K562 (cell line): ENCODE measurements at regions not wholly inside any gene's neighbourhood (a gene's known extent, or its start where the extent isn't known, plus 50 kb on each side); places are given as distances from the start of the nearest gene placed in this dataset.

Experiments
- ATAC-seq: fragments of 200-7000 bp; cut with Tn5 transposase; 3 replicates; pipeline ENCODE4 v1.9.1; 2020; ENCODE audit warnings: moderate library complexity
- BruUV-seq: library from RNA; stranded (reverse); fragments of 400-500 nt; replicated peaks from 2 replicates; lab custom pipeline; 2021; lab: Mats Ljungman, UMichigan
- CTCF ChIA-PET: fragments of 300-600 bp; formaldehyde crosslinking; extraction: SDS; loops from one replicate; lab custom pipeline; 2021; ENCODE audit warnings: low intra/inter-chr PET ratio; lab: Yijun Ruan, JAX
- POLR2A ChIA-PET: fragments of 300-600, 350-650 bp; sonication (Branson Sonifier 250); formaldehyde crosslinking; extraction: SDS; loops from one replicate; lab custom pipeline; 2021; ENCODE audit warnings: antibody characterized with exemption, inconsistent platforms; lab: Yijun Ruan, JAX
- DNase-seq, 4 experiments: peaks; one replicate each; pipeline versions ENCODE4 v3.0.0 to v3.0.0-alpha.2; 2011 to 2018; ENCODE audit warnings: low spot score in 3 of 4, mixed read lengths in 3 of 4; ENCODE audit errors: extremely low read depth in 1 of 4
- FAIRE-seq: peaks from 2 replicates; lab custom pipeline; 2011; peaks lifted over from hg19 to GRCh38; lab: Jason Lieb, UNC
- H2AFZ ChIP-seq: 2 replicates; pipeline ENCODE4 v1.6.0; 2011; ENCODE audit warnings: low read depth, low read length, control low read depth, inconsistent platforms
- H3K27ac ChIP-seq: fragments of 200-600 bp; 3 replicates; pipeline ENCODE4 v1.8.0; 2011; ENCODE audit warnings: low read depth, mild to moderate bottlenecking, control low read depth, inconsistent platforms, low read length, moderate library complexity, mixed read lengths; ENCODE audit errors: extremely low read depth
- H3K27me3 ChIP-seq, 2 experiments: fragments of 300-600 bp in 1 of 2; 2 replicates in 1 of 2; 3 replicates in 1 of 2; pipeline versions ENCODE4 v1.6.0 to v1.8.0; 2011; ENCODE audit warnings: inconsistent platforms in 2 of 2, low read length in 2 of 2, mild to moderate bottlenecking in 1 of 2, mixed read lengths in 1 of 2, moderate library complexity in 1 of 2; ENCODE audit not compliant: control insufficient read depth in 2 of 2, insufficient read depth in 2 of 2
- H3K36me3 ChIP-seq: fragments of 300-600 bp; 3 replicates; pipeline ENCODE4 v1.8.0; 2011; ENCODE audit warnings: mild to moderate bottlenecking, low read length, inconsistent platforms; ENCODE audit not compliant: control insufficient read depth, insufficient read depth
- H3K4me1 ChIP-seq, 2 experiments: fragments of 200-600 bp in 1 of 2; replicated peaks in 1 of 2; 2 replicates in 1 of 2; 3 replicates in 1 of 2; pipeline versions ENCODE4 v1.5.1 to v1.8.0; 2011; ENCODE audit warnings: inconsistent platforms in 2 of 2, low read length in 2 of 2, mild to moderate bottlenecking in 1 of 2, mixed read lengths in 1 of 2, moderate library complexity in 1 of 2; ENCODE audit not compliant: control insufficient read depth in 2 of 2, insufficient read depth in 2 of 2
- H3K4me2 ChIP-seq: 2 replicates; pipeline ENCODE4 v1.6.1; 2011; ENCODE audit warnings: low read length, control low read depth, inconsistent platforms, mixed read lengths; ENCODE audit not compliant: insufficient read depth
- H3K4me3 ChIP-seq: fragments of 200-600 bp; sonication (generic), shearing (Covaris generic); 2 replicates; pipeline ENCODE4 v1.5.1; 2016; ENCODE audit warnings: control low read depth, inconsistent platforms
- H3K79me2 ChIP-seq: fragments of 200-600 bp; 3 replicates; pipeline ENCODE4 v1.8.0; 2011; ENCODE audit warnings: low read length, inconsistent platforms; ENCODE audit not compliant: control insufficient read depth, insufficient read depth
- H3K9ac ChIP-seq, 2 experiments: 2 replicates each; pipeline versions ENCODE4 v1.6.0 to v1.6.1; 2011; ENCODE audit warnings: low read depth in 2 of 2, low read length in 2 of 2, control low read depth in 1 of 2, inconsistent platforms in 1 of 2, mild to moderate bottlenecking in 1 of 2, mixed read lengths in 1 of 2; ENCODE audit not compliant: insufficient read depth in 1 of 2
- H3K9me1 ChIP-seq: one replicate; pipeline ENCODE4 v1.6.0; 2011; ENCODE audit warnings: inconsistent platforms, mild to moderate bottlenecking, low read length, moderate library complexity; ENCODE audit not compliant: control insufficient read depth, insufficient read depth
- H3K9me3 ChIP-seq: replicated peaks from 2 replicates; pipeline ENCODE4 v1.5.1; 2011; ENCODE audit warnings: low read depth, low read length, inconsistent platforms; ENCODE audit not compliant: control insufficient read depth, insufficient read depth
- H4K20me1 ChIP-seq: replicated peaks from 2 replicates; pipeline ENCODE4 v1.6.1; 2011; ENCODE audit warnings: low read length, inconsistent platforms, mixed read lengths; ENCODE audit not compliant: control insufficient read depth, insufficient read depth
- CXXC5 ChIP-seq: fragments of 250-450 bp; sonication (Bioruptor Pico); IDR thresholded peaks from 2 replicates; pipeline ENCODE4 v1.8.0; 2022; ENCODE audit warnings: inconsistent platforms, mild to moderate bottlenecking, moderate library complexity
- KLF1 ChIP-seq: fragments of 450-650 bp; IDR thresholded peaks from 2 replicates; pipeline ENCODE4 v1.6.1; 2016; ENCODE audit warnings: missing genetic modification characterization, missing compliant biosample characterization
- RCOR1 ChIP-seq, 2 experiments: IDR thresholded peaks; 2 replicates each; pipeline ENCODE4 v1.6.1; 2012; ENCODE audit warnings: low read depth in 2 of 2, low read length in 2 of 2, borderline replicate concordance in 1 of 2, improper control_type of control experiment in 1 of 2
- TSC22D4 ChIP-seq: fragments of 450-650 bp; IDR thresholded peaks from 2 replicates; pipeline ENCODE4 v1.6.1; 2016; ENCODE audit warnings: missing genetic modification characterization, missing biosample characterization, control low read depth
- ZNF134 ChIP-seq: fragments of 250-450 bp; sonication (Bioruptor Pico); conservative IDR thresholded peaks from 2 replicates; pipeline ENCODE4 v1.4.0; 2020
- ZNF586 ChIP-seq: fragments of 450-650 bp; formaldehyde crosslinking; conservative IDR thresholded peaks from 2 replicates; pipeline ENCODE4 v1.4.0; 2020; ENCODE audit warnings: mild to moderate bottlenecking, moderate library complexity
- ZNF699 ChIP-seq: fragments of 250-450 bp; sonication (Bioruptor Pico); IDR thresholded peaks from 2 replicates; pipeline ENCODE4 v1.8.0; 2021; ENCODE audit warnings: mild to moderate bottlenecking, moderate library complexity; ENCODE audit not compliant: insufficient replicate concordance
- ZNF717 ChIP-seq: fragments of 250-450 bp; sonication (Bioruptor Pico); IDR thresholded peaks from 2 replicates; pipeline ENCODE4 v1.5.0; 2021
- ZNF75A ChIP-seq: fragments of 450-650 bp; formaldehyde crosslinking; IDR thresholded peaks from 2 replicates; pipeline ENCODE4 v1.4.0; 2020; ENCODE audit warnings: mild to moderate bottlenecking
- WGBS: fragments of 100-300 bp; shearing (Covaris generic); methylation state at CpG from one replicate; pipeline ENCODE4 v1.1.6; 2016; ENCODE audit warnings: low coverage, mixed read lengths; ENCODE audit not compliant: insufficient coverage; ENCODE audit errors: missing lambda C conversion rate; 5-methylcytosine and 5-hydroxymethylcytosine counted together
- in situ Hi-C: fragments of 300-500 bp; cut with MboI; formaldehyde crosslinking; loops from 4 replicates; pipeline ENCODE4 v1.15.0; 2018; ENCODE audit warnings: inconsistent platforms, mixed read lengths
- intact Hi-C: fragments of 100-400 bp; cut with micrococcal nuclease; formaldehyde crosslinking; loops from 2 replicates; pipeline ENCODE4 v1.14.2; 2022
- TF ChIP-seq, protein P1 (sequence below): IDR thresholded peaks from 2 replicates; pipeline ENCODE4 v1.6.1; 2012; ENCODE audit warnings: low read depth, low read length, improper control_type of control experiment, borderline replicate concordance
- TF ChIP-seq, protein P2 (sequence below): fragments of 450-650 bp; formaldehyde crosslinking; IDR thresholded peaks from 2 replicates; pipeline ENCODE4 v1.4.0; 2020; ENCODE audit warnings: mild to moderate bottlenecking, mixed read lengths

DNA sequence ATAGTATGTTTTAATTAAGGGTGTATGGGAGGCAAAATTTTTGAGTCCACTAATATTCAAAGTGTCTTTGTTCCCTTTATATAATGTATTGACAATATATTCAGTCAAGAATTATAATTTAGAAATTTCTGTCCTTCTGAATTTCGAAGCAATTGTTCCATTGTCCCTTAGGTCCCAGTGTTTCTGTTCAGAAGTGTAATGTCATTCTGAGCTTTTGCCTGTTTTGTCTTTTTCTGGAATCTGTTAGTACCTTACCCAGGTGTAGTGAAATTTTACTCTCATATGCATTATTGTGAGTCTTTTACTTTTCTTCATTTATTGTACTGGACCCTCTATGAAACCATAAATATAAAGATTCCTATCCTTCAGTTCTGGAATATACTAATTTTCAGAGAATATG lies 505.7 kb upstream of the KIF2B start:
- intact Hi-C loops (no loop called here), in situ Hi-C loops (no loop called here)
- no TSS peak for BruUV-seq
- no peaks in the 10 kb centered on the region for H4K20me1 ChIP-seq
- H3K9me1 ChIP-seq = no peaks in the 10 kb centered on the region
- H3K4me2 ChIP-seq = no peak overlapping the region
- CTCF ChIA-PET = no interaction called here
- no peak for FAIRE-seq
- TF ChIP-seq, protein P1, sequence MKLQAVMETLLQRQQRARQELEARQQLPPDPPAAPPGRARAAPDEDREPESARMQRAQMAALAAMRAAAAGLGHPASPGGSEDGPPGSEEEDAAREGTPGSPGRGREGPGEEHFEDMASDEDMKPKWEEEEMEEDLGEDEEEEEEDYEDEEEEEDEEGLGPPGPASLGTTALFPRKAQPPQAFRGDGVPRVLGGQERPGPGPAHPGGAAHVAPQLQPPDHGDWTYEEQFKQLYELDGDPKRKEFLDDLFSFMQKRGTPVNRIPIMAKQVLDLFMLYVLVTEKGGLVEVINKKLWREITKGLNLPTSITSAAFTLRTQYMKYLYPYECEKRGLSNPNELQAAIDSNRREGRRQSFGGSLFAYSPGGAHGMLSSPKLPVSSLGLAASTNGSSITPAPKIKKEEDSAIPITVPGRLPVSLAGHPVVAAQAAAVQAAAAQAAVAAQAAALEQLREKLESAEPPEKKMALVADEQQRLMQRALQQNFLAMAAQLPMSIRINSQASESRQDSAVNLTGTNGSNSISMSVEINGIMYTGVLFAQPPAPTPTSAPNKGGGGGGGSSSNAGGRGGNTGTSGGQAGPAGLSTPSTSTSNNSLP = no peak
- no peak for TF ChIP-seq RCOR1 (IDR thresholded peaks at IDR 0.05; ENCODE audit: borderline replicate concordance in 1 of 2, low read depth in 2 of 2, low read length in 2 of 2)
- DNase-seq = no peak
- no peaks in the 10 kb centered on the region for H3K4me1 ChIP-seq
- no peaks in the 10 kb centered on the region for H3K79me2 ChIP-seq
- 0% methylated on average over 1 of the region's 1 CpG for WGBS
- no peaks in the 10 kb centered on the region for H3K9me3 ChIP-seq
- no peak overlapping the region for H3K4me3 ChIP-seq
- H2AFZ ChIP-seq = no peak overlapping the region
- POLR2A ChIA-PET = no interaction called here
- no peaks in the 10 kb centered on the region for H3K36me3 ChIP-seq
- no peaks in the 10 kb centered on the region for H3K27me3 ChIP-seq
- ATAC-seq = no peak
- H3K27ac ChIP-seq = no peak overlapping the region
- H3K9ac ChIP-seq = no peak overlapping the region

DNA sequence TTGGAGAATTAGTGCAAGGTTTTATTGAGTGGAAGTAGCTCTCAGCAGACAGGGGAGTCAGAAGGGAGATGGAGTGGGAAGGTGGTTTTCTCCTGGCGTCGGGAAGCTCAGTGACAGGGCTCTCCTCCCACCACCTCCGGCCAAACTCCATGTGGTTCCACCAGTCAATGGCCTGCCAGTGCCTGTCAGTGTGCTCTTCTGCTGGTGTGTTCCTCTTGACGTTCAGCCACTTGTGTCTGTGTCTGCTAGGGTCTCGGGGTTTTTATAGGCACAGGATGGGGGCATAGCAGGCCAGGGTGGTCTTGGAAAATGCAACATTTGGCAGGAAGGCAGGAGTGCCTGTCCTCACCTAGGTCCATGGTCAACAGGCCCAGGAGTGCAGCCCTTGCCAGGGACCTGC lies 506.7 kb upstream of the KIF2B start:
- Histone ChIP-seq H3K79me2 (no peaks in the 10 kb centered on the region), H3K27me3 (no peaks in the 10 kb centered on the region), H3K27ac (no peak overlapping the region), H3K36me3 (no peaks in the 10 kb centered on the region), H3K9me3 (no peaks in the 10 kb centered on the region), H2AFZ (no peak overlapping the region), H3K4me1 (no peaks in the 10 kb centered on the region), H3K4me3 (no peak overlapping the region), H3K9ac (no peak overlapping the region), H3K4me2 (no peak overlapping the region), H3K9me1 (no peaks in the 10 kb centered on the region), H4K20me1 (no peaks in the 10 kb centered on the region)
- no TSS peak for BruUV-seq
- 6% methylated on average over 5 of the region's 5 CpGs for WGBS
- FAIRE-seq (no peak), ATAC-seq (no peak), DNase-seq (no peak)
- TF ChIP-seq, protein P2, sequence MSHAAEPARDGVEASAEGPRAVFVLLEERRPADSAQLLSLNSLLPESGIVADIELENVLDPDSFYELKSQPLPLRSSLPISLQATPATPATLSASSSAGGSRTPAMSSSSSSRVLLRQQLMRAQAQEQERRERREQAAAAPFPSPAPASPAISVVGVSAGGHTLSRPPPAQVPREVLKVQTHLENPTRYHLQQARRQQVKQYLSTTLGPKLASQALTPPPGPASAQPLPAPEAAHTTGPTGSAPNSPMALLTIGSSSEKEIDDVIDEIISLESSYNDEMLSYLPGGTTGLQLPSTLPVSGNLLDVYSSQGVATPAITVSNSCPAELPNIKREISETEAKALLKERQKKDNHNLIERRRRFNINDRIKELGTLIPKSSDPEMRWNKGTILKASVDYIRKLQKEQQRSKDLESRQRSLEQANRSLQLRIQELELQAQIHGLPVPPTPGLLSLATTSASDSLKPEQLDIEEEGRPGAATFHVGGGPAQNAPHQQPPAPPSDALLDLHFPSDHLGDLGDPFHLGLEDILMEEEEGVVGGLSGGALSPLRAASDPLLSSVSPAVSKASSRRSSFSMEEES (CRISPR knock-in tag) = no peak
- no peak for TF ChIP-seq ZNF699 (CRISPR knock-in tag)
- no peak for TF ChIP-seq KLF1 (tag)
- TF ChIP-seq ZNF586 (CRISPR knock-in tag) = no peak
- TF ChIP-seq ZNF717 (CRISPR knock-in tag) = no peak
- TF ChIP-seq CXXC5 (CRISPR knock-in tag) = no peak
- TF ChIP-seq TSC22D4 (tag) = no peak
- TF ChIP-seq ZNF75A = no peak
- no peak for TF ChIP-seq ZNF134 (CRISPR knock-in tag)
- ChIA-PET CTCF (no interaction called here), POLR2A (no interaction called here)
- in situ Hi-C loops = no loop called here
- intact Hi-C loops = no loop called here
